Neural crest cell (in vitro differentiated cells): ENCODE measurements at regions not wholly inside any gene's neighbourhood (a gene's known extent, or its start where the extent isn't known, plus 50 kb on each side); places are given as distances from the start of the nearest gene placed in this dataset.

Experiments used
- DNase-seq: peaks from one replicate; pipeline ENCODE4 v3.0.0; 2021; ENCODE audit warnings: low read depth, mixed read lengths, low spot score
- H3K27ac Mint-ChIP-seq: one replicate; pipeline ENCODE4 v1.8.0; 2021; ENCODE audit warnings: mild to moderate bottlenecking, mixed read lengths; ENCODE audit not compliant: unreplicated experiment
- H3K27me3 Mint-ChIP-seq: 2 replicates; pipeline ENCODE4 v1.8.0; 2021; ENCODE audit warnings: low read depth, mild to moderate bottlenecking, mixed read lengths
- H3K36me3 Mint-ChIP-seq: 2 replicates; pipeline ENCODE4 v1.8.0; 2021; ENCODE audit warnings: low read depth, mild to moderate bottlenecking, mixed read lengths
- H3K4me1 Mint-ChIP-seq: 2 replicates; pipeline ENCODE4 v1.8.0; 2021; ENCODE audit warnings: mixed read lengths
- H3K4me3 Mint-ChIP-seq: one replicate; pipeline ENCODE4 v1.8.0; 2021; ENCODE audit warnings: mild to moderate bottlenecking, mixed read lengths
- H3K9me3 Mint-ChIP-seq: 2 replicates; pipeline ENCODE4 v1.8.0; 2021; ENCODE audit warnings: mixed read lengths
- TF ChIP-seq, protein P1 (sequence below): fragments of 200-600 bp; sonication (generic); conservative IDR thresholded peaks from 2 replicates; pipeline ENCODE4 v1.5.0; 2021; ENCODE audit warnings: antibody characterized with exemption, mild to moderate bottlenecking

DNA sequence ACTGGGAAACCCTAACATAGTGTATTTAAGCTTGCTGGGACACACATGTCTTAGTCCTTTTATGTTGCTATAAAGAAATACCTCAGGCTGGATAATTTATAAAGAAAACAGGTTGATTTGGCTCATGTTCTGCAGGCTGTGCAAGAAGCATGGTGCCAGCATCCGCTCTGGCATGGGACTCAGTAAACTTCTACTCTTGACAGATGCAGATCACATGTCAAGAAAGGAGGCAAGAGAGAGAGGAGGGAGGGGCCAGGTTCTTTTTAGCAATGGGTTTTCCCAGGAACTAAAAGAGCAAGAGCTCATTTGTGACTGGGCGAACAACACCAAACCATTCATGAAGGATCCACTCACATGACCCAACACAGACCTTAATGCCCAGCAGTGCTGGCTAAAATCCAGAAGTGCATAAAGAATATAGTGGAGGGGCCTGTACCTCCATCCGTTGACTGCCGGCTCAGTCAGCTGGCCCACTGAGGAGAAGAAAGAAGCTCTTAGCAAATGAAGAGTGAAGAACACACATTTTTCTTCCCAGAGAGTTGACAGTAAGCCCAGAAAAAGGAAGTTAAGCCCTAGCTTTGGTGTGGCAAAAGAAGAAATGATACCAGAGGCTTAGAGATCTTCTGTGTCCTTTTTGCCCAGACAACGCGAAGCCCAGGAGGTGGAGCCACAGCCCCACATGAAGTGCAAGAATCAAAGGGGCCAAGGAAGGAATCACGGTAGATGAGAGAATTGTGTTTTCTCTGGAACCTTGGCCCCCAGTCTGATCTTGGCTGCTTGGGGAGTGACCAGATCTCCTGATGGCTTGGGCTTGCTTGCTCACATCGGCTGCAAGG is 183.5 kb upstream of the FAM98A start:
- no peaks in the 10 kb centered on the region for H3K36me3 Mint-ChIP-seq
- peaks cover 3% of the 10 kb centered on the region for H3K9me3 Mint-ChIP-seq
- no peaks in the 10 kb centered on the region for H3K4me1 Mint-ChIP-seq
- DNase-seq = no peak
- no peak overlapping the region for H3K4me3 Mint-ChIP-seq
- TF ChIP-seq, protein P1, sequence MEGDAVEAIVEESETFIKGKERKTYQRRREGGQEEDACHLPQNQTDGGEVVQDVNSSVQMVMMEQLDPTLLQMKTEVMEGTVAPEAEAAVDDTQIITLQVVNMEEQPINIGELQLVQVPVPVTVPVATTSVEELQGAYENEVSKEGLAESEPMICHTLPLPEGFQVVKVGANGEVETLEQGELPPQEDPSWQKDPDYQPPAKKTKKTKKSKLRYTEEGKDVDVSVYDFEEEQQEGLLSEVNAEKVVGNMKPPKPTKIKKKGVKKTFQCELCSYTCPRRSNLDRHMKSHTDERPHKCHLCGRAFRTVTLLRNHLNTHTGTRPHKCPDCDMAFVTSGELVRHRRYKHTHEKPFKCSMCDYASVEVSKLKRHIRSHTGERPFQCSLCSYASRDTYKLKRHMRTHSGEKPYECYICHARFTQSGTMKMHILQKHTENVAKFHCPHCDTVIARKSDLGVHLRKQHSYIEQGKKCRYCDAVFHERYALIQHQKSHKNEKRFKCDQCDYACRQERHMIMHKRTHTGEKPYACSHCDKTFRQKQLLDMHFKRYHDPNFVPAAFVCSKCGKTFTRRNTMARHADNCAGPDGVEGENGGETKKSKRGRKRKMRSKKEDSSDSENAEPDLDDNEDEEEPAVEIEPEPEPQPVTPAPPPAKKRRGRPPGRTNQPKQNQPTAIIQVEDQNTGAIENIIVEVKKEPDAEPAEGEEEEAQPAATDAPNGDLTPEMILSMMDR = no peak
- H3K27ac Mint-ChIP-seq = no peak overlapping the region
- no peaks in the 10 kb centered on the region for H3K27me3 Mint-ChIP-seq

DNA sequence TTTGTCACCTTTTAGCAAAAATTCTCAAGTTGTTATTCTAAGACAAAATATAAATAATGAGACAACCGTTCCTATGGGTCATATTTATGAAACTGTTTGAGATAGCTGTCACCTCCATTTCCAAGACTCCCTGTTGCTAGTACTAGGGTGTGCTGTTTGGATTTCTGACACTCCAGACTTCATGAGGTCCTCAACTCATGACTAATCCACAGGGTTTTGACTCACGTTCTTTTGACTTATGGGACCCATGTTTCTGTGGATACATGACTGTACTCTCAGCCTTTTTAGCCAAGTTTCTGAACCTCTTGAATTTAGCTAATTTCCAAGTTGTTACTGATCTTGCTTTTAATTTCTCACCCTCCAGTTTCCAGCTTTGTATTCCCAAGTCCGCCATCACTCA is 178.7 kb upstream of the FAM98A start:
- no peak for DNase-seq
- H3K4me1 Mint-ChIP-seq = no peaks in the 10 kb centered on the region
- H3K4me3 Mint-ChIP-seq = no peak overlapping the region
- H3K9me3 Mint-ChIP-seq = peaks cover 6% of the 10 kb centered on the region
- no peaks in the 10 kb centered on the region for H3K27me3 Mint-ChIP-seq
- no peak overlapping the region for H3K27ac Mint-ChIP-seq
- TF ChIP-seq, protein P1 = no peak
- H3K36me3 Mint-ChIP-seq = no peaks in the 10 kb centered on the region

DNA sequence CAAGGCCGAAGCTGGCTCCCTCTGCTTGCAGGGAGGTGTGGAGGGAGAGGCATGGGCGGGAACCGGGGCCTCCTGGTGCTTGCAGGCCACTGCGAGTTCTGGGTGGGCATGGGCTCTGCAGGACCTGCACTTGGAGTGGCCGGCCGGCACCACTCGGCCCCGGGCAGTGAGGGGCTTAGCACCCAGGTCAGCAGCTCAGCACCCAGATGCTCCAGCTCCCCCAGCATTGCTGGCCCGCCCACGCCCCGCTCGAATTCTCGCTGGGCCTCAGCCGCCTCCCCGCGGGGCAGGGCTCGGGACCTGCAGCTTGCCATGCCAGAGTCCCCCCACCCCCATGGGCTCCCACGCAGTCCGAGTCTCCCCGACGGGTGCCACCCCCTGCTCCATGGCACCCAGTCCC is 176.2 kb upstream of the FAM98A start:
- Mint-ChIP-seq H3K9me3 (peaks cover 6% of the 10 kb centered on the region), H3K27me3 (no peaks in the 10 kb centered on the region), H3K36me3 (no peaks in the 10 kb centered on the region), H3K4me3 (no peak overlapping the region), H3K4me1 (no peaks in the 10 kb centered on the region), H3K27ac (no peak overlapping the region)
- no peak for DNase-seq
- TF ChIP-seq, protein P1 = no peak

DNA sequence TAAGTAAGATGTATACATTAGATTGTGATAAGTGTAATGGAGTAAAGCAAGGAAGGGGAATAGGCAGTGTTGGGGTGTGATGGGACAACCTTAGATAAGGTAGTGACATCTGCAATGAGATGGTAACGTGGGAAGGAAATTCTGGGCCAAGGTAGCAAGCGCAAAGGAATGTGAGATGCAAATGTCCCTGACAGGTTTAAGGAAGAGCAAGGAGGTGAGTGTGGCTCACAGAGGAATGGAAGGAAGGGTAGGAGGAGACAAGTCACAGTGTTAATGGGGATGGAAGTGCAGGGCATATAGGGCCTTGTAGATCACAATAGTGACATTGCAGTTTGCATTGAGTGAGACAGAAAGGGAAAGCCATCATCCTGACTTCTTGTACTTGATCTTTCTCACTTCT is 170.9 kb upstream of the FAM98A start:
- Mint-ChIP-seq H3K4me3 (no peak overlapping the region), H3K36me3 (peaks cover 2% of the 10 kb centered on the region), H3K27ac (no peak overlapping the region), H3K27me3 (no peaks in the 10 kb centered on the region), H3K4me1 (peaks cover 5% of the 10 kb centered on the region), H3K9me3 (peaks cover 9% of the 10 kb centered on the region)
- TF ChIP-seq, protein P1 = no peak
- no peak for DNase-seq

DNA sequence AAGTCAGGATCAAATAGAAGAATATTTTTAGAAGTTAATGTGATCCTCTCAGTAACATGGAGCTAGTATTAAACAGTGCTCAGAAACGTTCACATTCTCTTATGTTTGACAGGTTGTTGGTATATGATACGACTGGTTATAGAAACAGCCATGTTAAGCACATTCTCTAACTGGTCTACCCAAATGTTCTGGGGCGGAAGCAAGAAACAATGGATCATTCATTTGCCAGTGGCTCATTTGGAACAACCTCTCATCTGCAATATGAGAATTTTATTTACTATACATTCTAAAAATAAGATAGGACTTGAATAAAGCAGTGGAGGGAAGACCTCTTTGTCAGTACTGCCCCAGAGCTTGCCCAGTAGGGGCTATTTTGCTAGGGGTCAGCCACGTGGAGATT is 167.1 kb upstream of the FAM98A start:
- no peak overlapping the region for H3K4me3 Mint-ChIP-seq
- no peak for DNase-seq
- peaks cover 3% of the 10 kb centered on the region for H3K9me3 Mint-ChIP-seq
- peaks cover 2% of the 10 kb centered on the region for H3K36me3 Mint-ChIP-seq
- TF ChIP-seq, protein P1 = no peak
- no peak overlapping the region for H3K27ac Mint-ChIP-seq
- peaks cover 28% of the 10 kb centered on the region for H3K4me1 Mint-ChIP-seq
- H3K27me3 Mint-ChIP-seq = no peaks in the 10 kb centered on the region
